GM18517 (cell line): ENCODE measurements at regions not wholly inside any gene's neighbourhood (a gene's known extent, or its start where the extent isn't known, plus 50 kb on each side); places are given as distances from the start of the nearest gene placed in this dataset.
"Not testable (repeated sequence)": the region's sequence is repeated elsewhere in the genome, so short reads cannot be mapped to it uniquely, and the experiment has no call there.

ENCODE experiments used
- ATAC-seq: cut with Tn5 transposase; IDR thresholded peaks from one replicate; pipeline ENCODE4 v1.9.1; 2021; ENCODE audit warnings: mild to moderate bottlenecking, moderate library complexity; ENCODE audit not compliant: unreplicated experiment

- ATAC-seq = no peak
These were observed 297.1 kb upstream of the MEIS2 start for GRCh38 chr15:37397266-37398022.

- no peak for ATAC-seq
These were observed 315.8 kb upstream of the MEIS2 start for GRCh38 chr15:37416103-37416502.

- ATAC-seq = no peak
These were observed 325.2 kb upstream of the MEIS2 start for GRCh38 chr15:37425541-37425940.

GRCh38 chr15:37427393-37427792 is 327.0 kb upstream of the MEIS2 start:
- ATAC-seq = not testable (repeated sequence)

GRCh38 chr15:37446921-37447320 is 346.6 kb upstream of the MEIS2 start:
- ATAC-seq = no peak

GRCh38 chr15:37452498-37452897 is 352.1 kb upstream of the MEIS2 start:
- no peak for ATAC-seq

- ATAC-seq = no peak
These were observed 380.1 kb upstream of the MEIS2 start for GRCh38 chr15:37480482-37480881.

- no peak for ATAC-seq
These were observed 380.8 kb upstream of the MEIS2 start for GRCh38 chr15:37481126-37481525.

GRCh38 chr15:37483779-37484178 is 383.4 kb upstream of the MEIS2 start:
- ATAC-seq = no peak

- no peak for ATAC-seq
These were observed 384.7 kb upstream of the MEIS2 start for GRCh38 chr15:37485056-37485455.

- ATAC-seq = no peak
These were observed 390.4 kb upstream of the MEIS2 start for GRCh38 chr15:37490707-37491106.

- ATAC-seq = no peak
These were observed 416.3 kb upstream of the MEIS2 start for GRCh38 chr15:37516621-37517020.

GRCh38 chr15:37517191-37517895 is 417.0 kb upstream of the MEIS2 start:
- no peak for ATAC-seq

GRCh38 chr15:37518436-37518835 is 416.0 kb upstream of the TMCO5A start:
- no peak for ATAC-seq

GRCh38 chr15:37520026-37520425 is 414.4 kb upstream of the TMCO5A start:
- ATAC-seq = no peak

GRCh38 chr15:37520882-37521281 is 413.6 kb upstream of the TMCO5A start:
- no peak for ATAC-seq

- no peak for ATAC-seq
These were observed 409.8 kb upstream of the TMCO5A start for GRCh38 chr15:37524601-37525000.

GRCh38 chr15:37528432-37528831 is 406.0 kb upstream of the TMCO5A start:
- ATAC-seq = no peak

- no peak for ATAC-seq
These were observed 397.4 kb upstream of the TMCO5A start for GRCh38 chr15:37536967-37537605.

- no peak for ATAC-seq
These were observed 396.6 kb upstream of the TMCO5A start for GRCh38 chr15:37537802-37538201.

- no peak for ATAC-seq
These were observed 386.3 kb upstream of the TMCO5A start for GRCh38 chr15:37548116-37548515.
